ENCODE measurements at regions not wholly inside any gene's neighbourhood (a gene's known extent, or its start where the extent isn't known, plus 50 kb on each side); places are given as distances from the start of the nearest gene placed in this dataset.

GRCh38 chr3:112735926-112736325 is 95.0 kb upstream of the CCDC80 start:
- H3K4me3 ChIP-seq (ENCODE audit: low read depth, low read length), result no peak overlapping the region
- ChIA-PET CTCF (interaction anchor here (0.8 to 5.9 kb wide), 17 partner anchors 11 to 244 kb away, joined by 3 to 128 read pairs (median 13); partner anchors contain the start of gene CCDC80), POLR2A (interaction anchor here (0.5 kb wide), 1 partner anchor 84 kb away, joined by 3 read pairs; no protein-coding TSS in a partner anchor)
- no peak for TF ChIP-seq CTCF (IDR thresholded peaks at IDR 0.05; ENCODE audit: insufficient read depth, low read length, missing control alignments)
- DNase-seq (ENCODE audit: low read depth, low spot score), result no peak

- TF ChIP-seq CTCF (IDR thresholded peaks at IDR 0.05; ENCODE audit: insufficient read depth, low read length, missing control alignments), result peak; percentile 57
- ChIA-PET CTCF (interaction anchor here (0.7 to 5.9 kb wide), 57 partner anchors 12 to 302 kb away, joined by 3 to 128 read pairs (median 5); partner anchors contain the start of genes CCDC80 and GTPBP8), POLR2A (interaction anchor here (0.6 to 1.3 kb wide), 5 partner anchors 41 to 279 kb away, joined by 4 to 9 read pairs (median 7); no protein-coding TSS in a partner anchor)
- DNase-seq (ENCODE audit: low read depth, low spot score), result no peak
- no peak overlapping the region for H3K4me3 ChIP-seq (ENCODE audit: low read depth, low read length)
Measured at GRCh38 chr3:112734736-112735350, 93.9 kb upstream of the CCDC80 start.

GRCh38 chr3:112734171-112734570 is 93.2 kb upstream of the CCDC80 start:
- ChIA-PET CTCF (interaction anchor here (0.8 to 5.9 kb wide), 46 partner anchors 13 to 300 kb away, joined by 3 to 128 read pairs (median 7); partner anchors contain the start of genes CCDC80 and GTPBP8), POLR2A (interaction anchor here (1.2 to 1.3 kb wide), 3 partner anchors 80 to 93 kb away, joined by 7 to 9 read pairs (median 9); no protein-coding TSS in a partner anchor)
- TF ChIP-seq CTCF (IDR thresholded peaks at IDR 0.05; ENCODE audit: insufficient read depth, low read length, missing control alignments), result no peak
- no peak overlapping the region for H3K4me3 ChIP-seq (ENCODE audit: low read depth, low read length)
- no peak for DNase-seq (ENCODE audit: low read depth, low spot score)

- H3K4me3 ChIP-seq (ENCODE audit: low read depth, low read length), result no peak overlapping the region
- DNase-seq (ENCODE audit: low read depth, low spot score), result no peak
- ChIA-PET POLR2A (no interaction called here), CTCF (no interaction called here)
- TF ChIP-seq CTCF (IDR thresholded peaks at IDR 0.05; ENCODE audit: insufficient read depth, low read length, missing control alignments), result no peak
Measured at GRCh38 chr3:112730210-112730609, 89.3 kb upstream of the CCDC80 start.

GRCh38 chr3:112721231-112721630 is 80.3 kb upstream of the CCDC80 start:
- ChIA-PET POLR2A (no interaction called here), CTCF (interaction anchor here (0.8 to 1.6 kb wide), 5 partner anchors 10 to 93 kb away, joined by 3 to 8 read pairs (median 3); no protein-coding TSS in a partner anchor)
- no peak overlapping the region for H3K4me3 ChIP-seq (ENCODE audit: low read depth, low read length)
- no peak for DNase-seq (ENCODE audit: low read depth, low spot score)
- TF ChIP-seq CTCF (IDR thresholded peaks at IDR 0.05; ENCODE audit: insufficient read depth, low read length, missing control alignments), result no peak

- POLR2A ChIA-PET, result no interaction called here
- DNase-seq (ENCODE audit: low read depth, low spot score), result no peak
- CTCF ChIA-PET, result interaction anchor here (5.3 kb wide), 1 partner anchor 16 kb away, joined by 37 read pairs; no protein-coding TSS in a partner anchor
- H3K4me3 ChIP-seq (ENCODE audit: low read depth, low read length), result no peak overlapping the region
- no peak for TF ChIP-seq CTCF (IDR thresholded peaks at IDR 0.05; ENCODE audit: insufficient read depth, low read length, missing control alignments)
Measured at GRCh38 chr3:112718967-112719366, 78.0 kb upstream of the CCDC80 start.

Data from AG04449 (cell line).